Small intestine (tissue), 7 donors: ENCODE measurements at regions not wholly inside any gene's neighbourhood (a gene's known extent, or its start where the extent isn't known, plus 50 kb on each side); places are given as distances from the start of the nearest gene placed in this dataset.
"Not testable (repeated sequence)": the region's sequence is repeated elsewhere in the genome, so short reads cannot be mapped to it uniquely, and the experiment has no call there.

Source experiments
- DNase-seq, 2 donors: peaks; one replicate each; pipeline versions ENCODE4 v3.0.0 to v3.0.0-alpha.2; 2013
- FAIRE-seq: peaks from 2 replicates; lab custom pipeline; 2012; peaks lifted over from hg19 to GRCh38; lab: Jason Lieb, UNC
- H3K27ac ChIP-seq, 3 donors: one replicate each; pipeline ENCODE4 v1.5.1; 2013; ENCODE audit warnings: low read length in 2 of 3, mild to moderate bottlenecking in 2 of 3, control low read depth in 1 of 3, inconsistent platforms in 1 of 3, low read depth in 1 of 3, moderate library complexity in 1 of 3
- H3K27me3 ChIP-seq, 3 donors: one replicate each; pipeline ENCODE4 v1.6.1; 2013; ENCODE audit warnings: low read length in 3 of 3, inconsistent platforms in 1 of 3; ENCODE audit not compliant: control insufficient read depth in 3 of 3, insufficient read depth in 3 of 3
- H3K36me3 ChIP-seq, 3 donors: one replicate each; pipeline ENCODE4 v1.6.1; 2013; ENCODE audit warnings: low read length in 3 of 3, inconsistent platforms in 1 of 3, low read depth in 1 of 3, mild to moderate bottlenecking in 1 of 3, moderate library complexity in 1 of 3; ENCODE audit not compliant: control insufficient read depth in 3 of 3, insufficient read depth in 2 of 3
- H3K4me1 ChIP-seq, 3 donors: one replicate each; pipeline ENCODE4 v1.6.1; 2013; ENCODE audit warnings: low read length in 2 of 3, inconsistent platforms in 1 of 3, low read depth in 1 of 3, mild to moderate bottlenecking in 1 of 3, moderate library complexity in 1 of 3; ENCODE audit not compliant: control insufficient read depth in 3 of 3, insufficient read depth in 2 of 3
- H3K4me3 ChIP-seq, 3 donors: one replicate each; pipeline ENCODE4 v1.5.1; 2013; ENCODE audit warnings: low read length in 3 of 3, control low read depth in 1 of 3, inconsistent platforms in 1 of 3, low read depth in 1 of 3, mild to moderate bottlenecking in 1 of 3, moderate library complexity in 1 of 3
- H3K9me3 ChIP-seq, 2 donors: one replicate each; pipeline ENCODE4 v1.6.1; 2013; ENCODE audit warnings: low read depth in 1 of 2, low read length in 1 of 2; ENCODE audit not compliant: control insufficient read depth in 2 of 2, insufficient read depth in 1 of 2
- WGBS, 3 donors: extraction: QIAGEN DNeasy Blood & Tissue Kit; methylation state at CpG; one replicate each; pipeline ENCODE4 v1.1.7; 2013; 5-methylcytosine and 5-hydroxymethylcytosine counted together
- donor health status: healthy with polysubstance abuse.
- donor health status: control.
- donor health status: control.
- donor health status: Bipolar disorder and iron deficiency.
- donor health status: healthy.

GRCh38 chr1:226461087-226461486 is 53.2 kb upstream of the PARP1 start:
- FAIRE-seq (no peak), DNase-seq (no peak)
- H3K36me3 ChIP-seq, result no peaks in the 10 kb centered on the region
- no peaks in the 10 kb centered on the region for H3K4me1 ChIP-seq
- H3K4me3 ChIP-seq, result no peak overlapping the region
- H3K27ac ChIP-seq, result no peak overlapping the region
- H3K27me3 ChIP-seq, result no peaks in the 10 kb centered on the region
- 77 to 90% (median 78%) methylated on average over 4 of the region's 4 CpGs for WGBS, 3 donors
- H3K9me3 ChIP-seq, result peaks cover 1 to 26% of the 10 kb centered on the region in 2 donors

- no peak overlapping the region for H3K4me3 ChIP-seq
- FAIRE-seq, result no peak
- no peak overlapping the region for H3K27ac ChIP-seq
- WGBS, 3 donors, result 94 to 97% (median 95%) methylated on average over 24 to 25 of the region's 25 CpGs
- no peaks in the 10 kb centered on the region for H3K27me3 ChIP-seq
- peaks cover 1 to 26% of the 10 kb centered on the region in 2 donors for H3K9me3 ChIP-seq
- no peaks in the 10 kb centered on the region for H3K4me1 ChIP-seq
- no peaks in the 10 kb centered on the region for H3K36me3 ChIP-seq
- no peak for DNase-seq
Measured at GRCh38 chr1:226463925-226464586, 56.2 kb upstream of the PARP1 start.

DNA sequence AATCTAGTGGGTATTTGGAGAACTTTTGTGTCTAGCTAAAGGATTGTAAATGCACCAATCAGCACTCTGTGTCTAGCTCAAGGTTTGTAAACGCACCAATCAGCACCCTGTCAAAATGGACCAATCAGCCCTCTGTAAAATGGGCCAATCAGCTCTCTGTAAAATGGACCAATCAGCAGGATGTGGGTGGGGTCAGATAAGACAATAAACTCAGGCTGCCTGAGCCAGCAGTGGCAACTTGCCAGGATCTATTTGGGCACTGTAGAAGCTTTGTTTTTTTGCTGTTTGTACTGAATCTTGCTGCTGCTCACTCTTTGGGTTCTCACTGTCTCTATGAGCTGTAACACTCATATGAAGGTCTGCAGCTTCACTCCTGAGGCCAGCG is 56.7 kb upstream of the PARP1 start:
- WGBS, 3 donors, result 92 to 93% (median 93%) methylated on average over 2 of the region's 2 CpGs
- not testable (repeated sequence) for H3K36me3 ChIP-seq, H3K27ac ChIP-seq, H3K4me1 ChIP-seq, FAIRE-seq, DNase-seq, H3K27me3 ChIP-seq, H3K4me3 ChIP-seq
- H3K9me3 ChIP-seq, result peaks cover 1 to 26% of the 10 kb centered on the region in 2 donors

DNA sequence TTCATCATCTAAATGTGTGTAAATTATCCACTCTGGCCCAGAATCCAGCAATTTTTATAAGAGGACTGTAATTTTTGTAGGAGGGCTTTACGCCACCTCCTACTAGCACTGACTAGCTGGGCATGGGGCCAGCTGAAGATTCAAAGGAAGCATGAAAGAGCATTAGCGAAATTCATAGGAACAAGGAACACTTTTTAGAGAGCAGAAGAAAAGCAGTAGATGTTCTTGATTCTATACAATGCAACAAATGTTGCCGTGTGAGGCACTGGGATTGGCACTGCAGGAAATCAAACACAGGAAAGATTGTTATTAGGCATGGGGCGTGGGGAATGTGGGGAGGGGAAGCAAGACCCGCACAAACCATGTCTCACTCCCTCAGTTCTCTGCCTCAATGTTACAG is 58.4 kb upstream of the PARP1 start:
- H3K27me3 ChIP-seq, result no peaks in the 10 kb centered on the region
- DNase-seq, result no peak
- no peaks in the 10 kb centered on the region for H3K36me3 ChIP-seq
- WGBS, 3 donors, result 72 to 88% (median 85%) methylated on average over 5 of the region's 5 CpGs
- no peak for FAIRE-seq
- peaks cover 1 to 26% of the 10 kb centered on the region in 2 donors for H3K9me3 ChIP-seq
- H3K4me3 ChIP-seq, result no peak overlapping the region
- H3K4me1 ChIP-seq, result no peaks in the 10 kb centered on the region
- no peak overlapping the region for H3K27ac ChIP-seq

DNA sequence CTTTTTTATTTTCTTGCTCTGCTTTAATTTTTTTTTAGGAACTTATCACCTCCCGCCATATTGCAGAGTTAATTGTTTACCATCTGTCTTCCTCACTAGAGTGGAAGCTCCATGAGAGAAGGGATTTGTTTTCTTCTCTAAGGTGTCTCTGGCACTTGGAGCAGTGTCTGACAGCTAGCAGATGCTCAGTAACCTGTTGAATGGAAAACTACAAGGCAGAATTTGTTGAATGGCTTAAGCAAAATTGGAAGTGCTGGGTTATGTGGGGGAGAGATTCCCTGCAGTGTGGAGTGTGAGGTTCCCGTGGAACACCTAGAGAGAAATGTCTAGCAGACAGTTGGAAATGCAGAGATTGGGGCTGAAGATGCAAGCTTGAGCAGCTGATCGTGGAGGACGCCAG is 59.5 kb upstream of the PARP1 start:
- Histone ChIP-seq H3K36me3 (no peaks in the 10 kb centered on the region), H3K4me3 (no peak overlapping the region), H3K27me3 (no peaks in the 10 kb centered on the region), H3K4me1 (no peaks in the 10 kb centered on the region), H3K27ac (no peak overlapping the region), H3K9me3 (peaks cover 0 to 18% of the 10 kb centered on the region in 2 donors)
- FAIRE-seq, result no peak
- DNase-seq, result no peak
- WGBS, 3 donors, result 89 to 95% (median 90%) methylated on average over 4 of the region's 4 CpGs

DNA sequence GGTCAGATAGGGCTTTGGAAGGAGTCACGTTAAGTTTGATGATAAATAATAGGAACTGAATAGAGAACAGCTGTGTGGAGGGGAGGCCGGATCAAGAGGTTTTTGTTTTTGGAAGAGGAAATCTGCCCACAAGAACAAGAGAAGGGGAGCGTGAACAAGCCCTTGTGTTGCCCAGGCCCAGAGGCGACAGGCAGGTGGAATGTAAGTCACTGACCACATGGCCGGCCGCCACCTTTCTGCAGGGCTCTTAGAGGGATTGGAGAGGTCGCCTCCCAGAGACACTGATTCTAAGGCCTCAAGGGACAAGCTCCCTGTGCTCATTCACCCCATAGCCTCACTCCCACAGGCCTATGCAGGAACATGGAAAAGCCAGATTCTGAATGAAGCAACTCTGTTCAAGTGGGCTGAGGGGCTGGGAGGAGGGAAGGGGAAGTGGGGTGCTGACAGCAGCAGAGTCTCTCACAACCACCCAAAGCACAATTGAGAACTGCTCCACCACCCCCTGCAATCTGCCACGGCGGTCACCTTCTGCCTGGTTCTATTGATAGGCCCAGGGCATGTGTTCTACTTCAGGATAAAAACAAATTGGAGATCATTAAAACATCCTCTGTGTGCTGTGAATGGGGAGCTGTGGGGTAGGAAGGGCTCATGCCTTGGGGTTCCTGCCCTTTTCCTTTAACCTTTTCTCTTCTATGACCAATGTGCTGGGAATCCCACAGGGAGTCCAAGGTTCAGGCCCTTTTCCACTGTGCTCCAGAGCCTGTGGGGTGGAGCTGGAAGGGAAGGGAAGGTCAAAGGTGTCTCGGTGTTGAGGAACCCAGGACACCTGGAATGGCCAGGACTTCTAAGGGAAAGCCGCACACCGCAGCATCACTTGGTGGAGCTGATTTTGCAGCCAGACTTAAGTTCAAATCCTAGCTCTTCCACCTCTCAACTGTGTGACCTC is 63.3 kb upstream of the PARP1 start:
- Histone ChIP-seq H3K36me3 (no peaks in the 10 kb centered on the region), H3K27ac (no peak overlapping the region), H3K4me3 (no peak overlapping the region), H3K9me3 (no peaks in the 10 kb centered on the region), H3K4me1 (peaks cover 0 to 12% (median 0%) of the 10 kb centered on the region in 3 donors), H3K27me3 (peaks cover 0 to 13% (median 0%) of the 10 kb centered on the region in 3 donors)
- 82 to 87% (median 85%) methylated on average over 12 of the region's 12 CpGs for WGBS, 3 donors
- no peak for FAIRE-seq
- peak in 1 of 2 donors; percentile 85 for DNase-seq

DNA sequence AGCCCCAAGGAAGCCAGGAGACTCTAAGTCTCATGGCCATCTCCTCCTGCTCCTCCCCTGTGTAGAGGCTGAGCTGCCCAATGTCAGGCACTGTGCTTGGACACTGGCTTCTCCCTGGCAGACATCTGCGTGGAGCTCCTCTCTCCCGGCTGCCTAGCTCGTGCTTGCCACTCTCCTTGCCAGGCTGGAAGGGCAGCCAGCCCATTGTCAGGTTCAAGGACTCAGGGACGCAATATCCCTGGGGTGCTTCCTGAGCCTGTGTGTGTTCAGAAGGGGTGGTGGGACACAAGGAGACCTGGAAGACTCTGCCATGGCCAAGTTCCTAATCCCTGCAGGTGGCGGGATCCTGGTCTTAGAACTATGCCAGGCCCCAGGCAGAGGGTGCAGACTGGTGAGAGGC is 65.4 kb upstream of the PARP1 start:
- H3K27me3 ChIP-seq, result peaks cover 0 to 16% (median 0%) of the 10 kb centered on the region in 3 donors

GRCh38 chr1:226474041-226474440 is 66.1 kb upstream of the PARP1 start:
- H3K4me1 ChIP-seq, result peaks cover 0 to 12% (median 0%) of the 10 kb centered on the region in 3 donors
- 73 to 84% (median 76%) methylated on average over 3 of the region's 3 CpGs for WGBS, 3 donors
- FAIRE-seq, result no peak

More for the DNA sequence above, 65.4 kb upstream of the PARP1 start:
- DNase-seq (no peak), FAIRE-seq (no peak)
- H3K36me3 ChIP-seq, result no peaks in the 10 kb centered on the region
- 90 to 96% (median 95%) methylated on average over 5 of the region's 5 CpGs for WGBS, 3 donors
- no peaks in the 10 kb centered on the region for H3K9me3 ChIP-seq
- peaks cover 0 to 12% (median 0%) of the 10 kb centered on the region in 3 donors for H3K4me1 ChIP-seq
- H3K27ac ChIP-seq, result no peak overlapping the region
- H3K4me3 ChIP-seq, result no peak overlapping the region

More at GRCh38 chr1:226474041-226474440, 66.1 kb upstream of the PARP1 start:
- H3K9me3 ChIP-seq, result no peaks in the 10 kb centered on the region
- no peaks in the 10 kb centered on the region for H3K36me3 ChIP-seq
- H3K4me3 ChIP-seq, result no peak overlapping the region
- DNase-seq, result no peak
- no peak overlapping the region for H3K27ac ChIP-seq
- H3K27me3 ChIP-seq, result peaks cover 0 to 16% (median 0%) of the 10 kb centered on the region in 3 donors
